ENCODE measurements at regions not wholly inside any gene's neighbourhood (a gene's known extent, or its start where the extent isn't known, plus 50 kb on each side); places are given as distances from the start of the nearest gene placed in this dataset.

DNA sequence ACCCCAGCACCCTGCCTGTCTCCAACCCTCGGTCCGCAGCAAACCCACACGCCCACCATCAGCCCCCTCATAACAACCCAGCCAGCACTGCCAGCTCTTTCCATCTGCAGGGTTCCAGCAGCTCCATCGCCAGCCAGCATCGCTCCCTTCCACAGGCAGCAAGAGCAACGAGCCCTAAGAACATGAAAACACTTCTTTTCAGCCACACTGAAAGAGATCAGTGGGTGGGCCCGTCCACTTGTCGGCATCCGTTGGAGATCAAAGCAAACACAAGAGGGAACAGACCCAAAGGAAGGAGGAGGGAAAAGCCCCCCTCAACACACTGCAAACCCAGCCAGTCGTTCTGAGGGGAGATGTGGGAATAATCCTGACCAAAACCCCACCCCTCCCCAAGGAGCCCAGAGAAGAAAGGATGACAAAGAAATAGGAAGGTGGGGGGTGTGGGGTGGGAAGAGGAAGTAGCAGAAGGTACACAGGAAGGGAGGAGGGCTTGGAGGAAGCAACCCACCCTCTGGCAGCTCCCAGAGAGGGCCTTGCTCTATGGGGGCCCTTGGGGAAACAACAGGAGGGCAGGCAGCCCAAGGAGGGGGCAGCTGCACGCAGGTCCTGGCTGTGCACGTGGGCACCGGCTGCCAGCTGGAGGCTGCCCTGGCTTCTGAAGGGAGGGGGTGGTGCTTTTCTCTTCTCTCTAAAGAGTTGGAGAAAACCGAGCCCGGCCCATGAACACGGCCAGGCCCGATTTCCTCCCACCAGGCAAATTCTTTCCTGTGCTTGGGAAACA, 473.6 kb upstream of the PROK2 start:
- no peaks in the 10 kb centered on the region for H3K36me3 ChIP-seq (ENCODE audit: control insufficient read depth in 2 of 4, insufficient read depth in 4 of 4, low read length in 3 of 4)
- H3K79me1 ChIP-seq (ENCODE audit: low read depth, low read length): no peaks in the 10 kb centered on the region
- no peak for DNase-seq (ENCODE audit: low read depth in 1 of 2, low spot score in 2 of 2)
- H3K56ac ChIP-seq (replicated peaks; ENCODE audit: insufficient read length, low read depth, low read length): no peak overlapping the region
- H2BK120ac ChIP-seq (replicated peaks; ENCODE audit: low read depth, low read length): no peak overlapping the region
- H2BK5ac ChIP-seq (ENCODE audit: low read depth, low read length): no peak overlapping the region
- no peak overlapping the region for H2AFZ ChIP-seq (ENCODE audit: low read length)
- peak overlapping the region in 1 of 2 experiments; percentile 32; a peak in 1 of 4 replicates for H3K4me2 ChIP-seq (ENCODE audit: insufficient read depth in 1 of 2, low read depth in 2 of 2, low read length in 2 of 2)
- no peak overlapping the region for H3K27ac ChIP-seq (ENCODE audit: low read depth, low read length)
- WGBS, 2 experiments (ENCODE audit: extremely low coverage in 1 of 2, insufficient coverage in 1 of 2, insufficient read length in 1 of 2, insufficient replicate concordance in 2 of 2, low coverage in 1 of 2, low lambda C conversion rate in 2 of 2, missing lambda C conversion rate in 1 of 2): 57% methylated on average over 15 of the region's 17 CpGs; no CpG with 5 or more reads in 1 of the 2 experiments
- FAIRE-seq: no peak
- ChIA-PET POLR2A (ENCODE audit: partially characterized antibody) (no interaction called here), CTCF (ENCODE audit: partially characterized antibody) (interaction anchor here (1.1 to 5.2 kb wide), 4 partner anchors 7 to 385 kb away, joined by 3 to 16 read pairs (median 4); no protein-coding TSS in a partner anchor)
- no peaks in the 10 kb centered on the region for H3K27me3 ChIP-seq (replicated peaks in 1 of 4; ENCODE audit: control insufficient read depth in 3 of 4, extremely low read depth in 1 of 4, insufficient read depth in 3 of 4, low read length in 3 of 4)
- no peak overlapping the region for H4K8ac ChIP-seq (ENCODE audit: extremely low read depth, insufficient read depth, low read length)
- H2BK12ac ChIP-seq (ENCODE audit: low read depth, low read length): no peak overlapping the region
- no peaks in the 10 kb centered on the region for H3K23me2 ChIP-seq (ENCODE audit: low read depth, low read length)
- H3K9me3 ChIP-seq (ENCODE audit: insufficient read depth in 2 of 2, low read depth in 1 of 2, low read length in 1 of 2): no peaks in the 10 kb centered on the region
- no peak overlapping the region for H4K5ac ChIP-seq (ENCODE audit: insufficient read length, low read depth, low read length)
- no peak overlapping the region for H3K23ac ChIP-seq (ENCODE audit: insufficient read length)
- H2BK15ac ChIP-seq (ENCODE audit: low read length): no peak overlapping the region
- H2BK20ac ChIP-seq (ENCODE audit: low read length): no peak overlapping the region
- no peaks in the 10 kb centered on the region for H4K20me1 ChIP-seq (replicated peaks in 1 of 2; ENCODE audit: control insufficient read depth in 1 of 2, insufficient read depth in 2 of 2, low read length in 2 of 2)
- H3K4ac ChIP-seq (replicated peaks; ENCODE audit: insufficient read length, low read depth, low read length): no peak overlapping the region
- no peak overlapping the region for H3K9ac ChIP-seq (replicated peaks in 1 of 4; ENCODE audit: extremely low read depth in 1 of 4, low read depth in 3 of 4, low read length in 3 of 4)
- H3K14ac ChIP-seq (ENCODE audit: insufficient read length): no peak overlapping the region
- H3K4me3 ChIP-seq (ENCODE audit: extremely low read depth in 1 of 4, insufficient read depth in 2 of 4, low read depth in 3 of 4, low read length in 4 of 4): no peak overlapping the region
- peak overlapping the region; percentile 36; the same call in 1 of the 2 replicates for H3K18ac ChIP-seq (ENCODE audit: extremely low read depth, low read length)
- no peaks in the 10 kb centered on the region for H3K79me2 ChIP-seq (ENCODE audit: control insufficient read depth in 1 of 2, insufficient read depth in 2 of 2, low read length in 2 of 2)
- H4K91ac ChIP-seq (replicated peaks; ENCODE audit: insufficient read length, low read length): no peak overlapping the region
- H3K4me1 ChIP-seq (replicated peaks in 1 of 4; ENCODE audit: control insufficient read depth in 3 of 4, insufficient read depth in 4 of 4, low read length in 3 of 4): peaks cover 0 to 13% (median 6%) of the 10 kb centered on the region in 4 experiments; a peak in 6 of 7 replicates
- no peak overlapping the region for H2AK5ac ChIP-seq (ENCODE audit: low read depth, low read length)
- TF ChIP-seq RAD21 (IDR thresholded peaks at IDR 0.05 in 1 of 2, conservative IDR thresholded peaks at IDR 0.05 in 1 of 2; ENCODE audit: low read depth in 2 of 2, low read length in 2 of 2) (no peak), CTCF (IDR thresholded peaks at IDR 0.05; ENCODE audit: control extremely low read depth in 1 of 3, insufficient read depth in 1 of 3, low read depth in 1 of 3, low read length in 3 of 3) (no peak), FOSL1 (IDR thresholded peaks at IDR 0.05; ENCODE audit: insufficient read depth, low read depth, low read length) (no peak), SP2 (IDR thresholded peaks at IDR 0.05; ENCODE audit: low read length) (no peak), CREB1 (IDR thresholded peaks at IDR 0.05) (no peak), ATF3 (IDR thresholded peaks at IDR 0.05; ENCODE audit: insufficient read depth, low read depth, low read length) (no peak), BACH1 (IDR thresholded peaks at IDR 0.05; ENCODE audit: low read length) (no peak), SRF (IDR thresholded peaks at IDR 0.05; ENCODE audit: low read depth, low read length) (no peak), TBP (IDR thresholded peaks at IDR 0.05; ENCODE audit: low read depth, low read length) (no peak), NRF1 (IDR thresholded peaks at IDR 0.05; ENCODE audit: low read depth, low read length) (no peak)

Data from H1 (cell line).